RPMI8226 (cell line): ENCODE measurements at regions not wholly inside any gene's neighbourhood (a gene's known extent, or its start where the extent isn't known, plus 50 kb on each side); places are given as distances from the start of the nearest gene placed in this dataset.
A peak's percentile ranks its signal among the peaks of the same experiment; 100 is the strongest.

Experiments
- DNase-seq: peaks from one replicate; pipeline ENCODE4 v3.0.0-alpha.2; 2015

DNA sequence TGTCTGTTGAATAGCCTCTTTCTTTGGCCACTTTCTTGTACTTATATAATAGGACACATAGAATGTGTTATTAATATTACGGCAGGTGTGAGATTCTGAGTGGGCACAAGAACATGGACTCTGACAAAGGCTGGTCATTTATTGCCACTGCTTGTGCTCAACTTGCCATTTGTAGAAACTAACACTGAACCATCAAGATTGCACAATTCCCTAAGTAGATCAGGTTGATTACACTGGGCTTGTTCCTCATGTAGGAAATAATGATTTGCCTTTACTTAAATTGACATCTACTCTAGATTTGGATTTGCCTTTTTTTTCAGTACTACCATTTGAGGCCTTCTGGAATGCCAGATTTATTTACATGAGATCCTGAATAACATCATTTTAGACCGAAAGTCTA lies 342.7 kb upstream of the CWC22 start:
- no peak for DNase-seq

- no peak for DNase-seq
Observed at GRCh38 chr2:180343528-180344345, 336.6 kb upstream of the CWC22 start.

DNA sequence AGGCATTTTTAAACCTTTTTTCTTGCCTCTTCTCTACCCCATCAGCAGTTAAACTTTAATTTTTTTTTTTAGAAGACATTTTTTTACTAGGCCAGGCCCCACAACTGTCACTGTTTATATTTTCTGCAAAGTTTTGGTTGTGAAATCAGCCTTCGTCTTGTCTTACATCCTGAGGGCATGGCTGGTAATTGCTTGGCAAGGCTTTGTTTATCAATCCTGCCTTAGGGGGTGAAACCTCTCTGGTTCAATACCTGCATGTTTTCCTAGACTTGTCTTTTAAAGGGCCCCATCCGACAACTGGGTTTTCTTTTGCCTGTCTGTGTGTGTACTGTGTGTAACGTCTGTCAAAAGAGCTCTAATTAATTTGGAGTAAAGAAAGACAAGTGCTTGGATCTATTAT lies 330.0 kb upstream of the CWC22 start:
- DNase-seq = no peak

DNA sequence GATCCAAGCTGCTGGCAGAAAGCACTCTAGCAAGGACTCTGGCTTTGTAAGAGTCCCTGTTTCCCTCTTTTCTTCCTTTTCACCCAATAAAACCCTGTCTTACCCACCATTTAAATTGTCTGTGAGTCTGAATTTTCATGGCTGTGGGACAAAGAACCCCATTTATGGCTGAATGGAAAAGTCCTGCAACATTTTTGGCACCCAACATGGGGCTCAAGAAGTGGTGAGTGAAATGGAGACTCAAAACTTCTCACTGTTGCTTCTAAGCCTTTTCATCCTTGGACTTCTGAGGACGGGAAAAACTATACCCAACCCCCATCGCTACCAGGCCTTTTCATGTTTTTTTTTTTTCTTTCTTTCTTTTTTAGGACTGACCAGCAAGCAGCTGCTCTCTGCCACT lies 329.5 kb upstream of the CWC22 start:
- no peak for DNase-seq

DNA sequence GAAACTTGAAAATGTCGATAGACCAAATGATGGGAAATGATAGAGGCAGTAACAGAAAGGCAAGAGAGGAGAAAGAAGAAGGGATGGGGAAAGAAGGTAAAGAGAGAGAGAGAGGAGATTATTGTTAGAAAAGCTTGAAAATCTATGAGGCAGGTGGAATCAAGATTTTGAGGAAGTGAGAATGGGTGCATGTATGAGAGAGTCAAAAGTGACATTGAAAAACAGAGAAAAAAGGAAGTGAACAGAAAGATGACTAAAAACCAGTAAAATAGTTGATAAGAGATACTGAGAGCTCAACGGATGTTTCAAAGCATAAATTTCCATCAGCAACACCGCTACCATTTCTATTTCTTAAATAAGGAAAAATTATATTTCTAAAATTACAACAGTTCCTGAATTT lies 327.4 kb upstream of the CWC22 start:
- DNase-seq = peak; percentile 13

DNA sequence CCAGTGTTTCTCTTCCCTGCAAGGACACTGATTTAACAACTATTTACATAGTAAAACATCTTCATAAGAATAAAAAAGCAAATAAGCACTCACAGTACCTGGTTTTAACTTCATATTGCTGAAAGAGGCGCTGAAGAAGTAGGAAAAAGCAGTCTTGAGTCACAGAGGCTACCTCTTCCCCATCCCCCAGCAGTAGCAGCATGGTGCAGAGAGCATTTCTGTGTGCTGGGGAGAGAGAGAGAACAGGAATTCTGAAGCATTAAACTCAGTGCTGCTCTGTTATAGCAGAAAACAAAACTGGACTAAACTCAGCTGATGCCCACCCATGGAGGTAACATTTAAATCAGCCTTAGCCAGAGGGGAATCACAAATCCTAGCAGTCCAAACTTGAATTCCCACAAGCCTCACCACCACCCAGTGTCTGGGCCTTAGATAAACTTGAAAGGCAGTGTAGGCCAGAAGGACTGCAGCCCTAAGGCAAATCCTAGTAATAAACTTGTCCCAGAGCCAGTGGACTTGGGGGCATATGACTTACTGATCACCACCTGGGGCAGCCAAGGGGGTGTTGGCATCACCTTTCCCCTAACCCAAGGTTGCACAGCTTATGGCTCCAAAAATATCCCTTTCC lies 321.8 kb upstream of the CWC22 start:
- no peak for DNase-seq

- DNase-seq = no peak
Observed at GRCh38 chr2:180327185-180327584, 320.1 kb upstream of the CWC22 start.

GRCh38 chr2:180325416-180326120 lies 318.5 kb upstream of the CWC22 start:
- DNase-seq = no peak

DNA sequence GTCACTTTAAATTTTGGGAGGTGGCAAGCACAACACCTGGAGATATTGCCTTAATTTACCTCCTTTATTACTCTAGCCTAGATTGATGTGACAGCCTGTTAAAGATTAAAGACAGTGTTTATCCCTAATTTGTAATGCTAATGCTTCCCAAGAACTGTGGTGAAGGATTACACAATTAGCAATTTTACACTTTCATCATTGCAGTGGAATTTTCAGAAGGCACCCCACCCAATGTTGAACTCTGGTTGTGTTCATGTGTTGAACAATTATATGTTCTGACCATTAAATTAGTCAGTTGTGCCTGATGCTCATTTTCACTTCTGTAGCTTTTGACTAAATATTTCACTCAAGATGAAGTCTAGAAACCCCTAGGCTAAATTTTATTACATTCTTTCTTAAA lies 317.1 kb upstream of the CWC22 start:
- DNase-seq = no peak

DNA sequence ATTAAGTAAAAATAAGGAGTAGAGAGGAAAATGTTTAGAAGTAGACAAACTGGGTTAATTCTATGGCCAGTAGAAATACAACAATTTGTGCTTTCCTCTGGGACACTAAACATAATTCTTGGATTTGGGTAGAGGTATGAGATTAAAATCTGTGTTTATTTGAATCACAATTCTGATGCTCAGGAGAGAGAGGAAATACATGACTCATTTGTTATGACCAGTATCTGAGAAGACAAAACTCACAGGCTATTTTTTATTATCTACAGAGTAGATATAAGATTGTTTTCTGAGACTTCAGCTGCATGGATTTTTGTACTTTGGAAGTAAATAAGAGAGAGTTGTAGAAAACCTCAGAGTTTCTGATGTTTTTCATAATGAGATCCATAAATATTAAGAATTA lies 315.7 kb upstream of the CWC22 start:
- no peak for DNase-seq

GRCh38 chr2:180319586-180320405 lies 312.7 kb upstream of the CWC22 start:
- DNase-seq = peak; percentile 15

DNA sequence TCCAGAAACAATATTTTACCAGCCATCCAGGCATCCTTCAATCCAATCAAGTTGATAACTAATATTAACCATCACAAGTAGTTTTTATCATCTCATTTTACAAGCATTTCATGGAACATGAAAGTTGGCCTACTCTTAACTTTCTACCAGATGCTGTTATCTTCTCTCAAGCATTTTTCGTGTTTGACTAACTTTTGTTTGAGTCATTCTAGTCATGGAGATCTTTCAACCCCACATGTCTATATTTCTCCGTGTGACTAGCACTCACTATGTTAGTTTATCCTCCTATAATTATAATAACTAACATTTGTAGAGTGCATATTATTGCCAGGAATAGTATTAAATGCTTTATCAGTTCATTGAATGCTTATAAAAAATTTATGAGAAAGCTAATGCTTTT lies 307.0 kb upstream of the CWC22 start:
- no peak for DNase-seq

DNA sequence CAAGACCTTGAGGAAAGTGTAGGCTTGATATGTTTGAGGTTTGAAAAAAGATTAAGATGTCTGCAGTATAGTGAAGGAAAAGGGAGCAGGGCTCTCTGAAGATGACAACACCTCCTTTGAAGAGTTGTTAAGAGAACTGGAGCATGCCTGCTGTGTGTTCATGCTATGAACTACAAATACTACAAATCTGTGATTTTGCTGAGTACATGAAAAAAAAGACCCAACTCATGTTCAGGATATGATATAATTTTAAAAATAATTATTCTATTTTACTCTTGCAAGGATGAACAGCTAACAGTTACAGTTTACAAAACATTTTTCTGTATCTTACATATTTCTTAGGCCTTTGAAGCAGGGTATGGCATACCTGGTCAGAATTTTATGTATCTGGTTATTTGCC lies 305.4 kb upstream of the CWC22 start:
- DNase-seq = no peak

DNA sequence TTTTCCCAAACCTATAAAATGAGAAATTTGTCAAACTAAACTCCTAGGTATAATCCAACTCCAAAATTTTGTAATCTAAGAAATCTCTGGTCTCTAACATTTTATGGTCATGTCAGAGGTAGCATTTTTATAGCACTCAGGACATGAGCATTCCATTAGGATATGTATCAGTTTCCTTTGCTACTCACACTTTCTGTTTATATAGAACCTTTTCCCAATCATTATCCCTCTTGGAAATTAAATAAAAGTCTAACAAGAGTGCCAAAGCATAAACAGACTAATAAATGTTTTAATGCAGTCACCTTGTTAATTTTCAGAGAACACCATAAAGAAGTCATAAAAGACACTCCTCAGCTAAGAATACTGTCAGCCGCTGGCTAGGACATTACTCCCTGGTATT lies 300.0 kb upstream of the CWC22 start:
- DNase-seq = no peak

GRCh38 chr2:180306346-180306745 lies 299.2 kb upstream of the CWC22 start:
- DNase-seq = no peak

DNA sequence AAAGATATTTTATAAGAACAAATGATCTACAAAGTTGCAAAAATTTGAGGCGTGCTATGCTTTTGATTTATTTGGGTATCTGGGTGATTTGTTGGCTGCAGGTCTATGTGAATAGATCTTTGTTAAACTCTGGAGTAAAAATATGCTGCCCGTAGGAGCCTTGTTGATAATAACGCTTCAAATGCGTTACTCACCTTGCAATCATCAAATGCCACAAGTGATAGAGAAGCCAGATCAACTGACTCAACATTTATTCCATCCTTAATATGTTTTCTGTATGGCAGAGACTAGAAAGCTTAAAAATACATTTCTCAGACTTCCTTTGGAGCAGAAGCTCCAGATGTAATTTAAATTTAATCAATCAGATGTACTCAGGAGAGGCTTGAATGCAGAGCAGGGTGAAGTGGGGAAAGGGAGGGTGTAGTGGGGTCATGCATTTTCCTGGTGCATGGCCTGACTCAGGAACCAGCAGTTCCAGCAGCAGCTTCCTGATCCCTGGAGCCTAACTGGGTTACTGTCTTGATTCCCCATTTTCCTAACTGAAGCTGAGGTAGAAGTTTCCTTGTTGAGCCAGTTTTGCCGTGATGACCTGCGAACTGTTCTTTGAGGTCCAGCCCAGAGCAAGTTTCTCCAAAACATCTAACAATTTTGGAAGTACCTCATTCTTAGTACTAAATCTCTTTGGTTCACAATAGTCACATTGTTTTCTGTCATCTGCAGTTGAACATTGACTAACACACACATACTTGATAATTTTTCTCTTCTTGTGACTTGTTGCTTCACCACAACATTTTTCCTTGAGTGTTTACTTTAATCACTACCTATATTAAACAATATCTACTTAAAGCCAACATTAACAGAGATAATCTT lies 284.7 kb upstream of the CWC22 start:
- no peak for DNase-seq

DNA sequence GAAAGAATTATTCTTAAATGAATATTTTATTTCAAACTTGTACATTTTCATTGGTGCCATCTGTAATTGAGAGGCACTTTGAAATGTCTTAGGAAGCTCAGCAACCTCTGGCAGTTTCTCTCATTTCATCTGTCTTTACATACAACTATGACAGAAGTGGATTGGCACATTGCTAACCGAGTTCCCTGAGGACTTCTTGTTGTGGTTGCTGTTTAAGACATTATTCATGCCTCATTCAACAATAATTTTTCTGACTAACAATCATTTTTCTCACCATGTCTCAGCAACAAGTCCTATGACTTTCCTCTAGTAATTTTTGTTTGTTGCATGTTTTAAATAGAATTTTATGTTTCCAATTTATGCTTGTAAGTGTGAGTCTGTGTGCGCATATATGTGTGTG lies 284.0 kb upstream of the CWC22 start:
- DNase-seq = no peak

- no peak for DNase-seq
Observed at GRCh38 chr2:180289627-180290026, 282.5 kb upstream of the CWC22 start.

DNA sequence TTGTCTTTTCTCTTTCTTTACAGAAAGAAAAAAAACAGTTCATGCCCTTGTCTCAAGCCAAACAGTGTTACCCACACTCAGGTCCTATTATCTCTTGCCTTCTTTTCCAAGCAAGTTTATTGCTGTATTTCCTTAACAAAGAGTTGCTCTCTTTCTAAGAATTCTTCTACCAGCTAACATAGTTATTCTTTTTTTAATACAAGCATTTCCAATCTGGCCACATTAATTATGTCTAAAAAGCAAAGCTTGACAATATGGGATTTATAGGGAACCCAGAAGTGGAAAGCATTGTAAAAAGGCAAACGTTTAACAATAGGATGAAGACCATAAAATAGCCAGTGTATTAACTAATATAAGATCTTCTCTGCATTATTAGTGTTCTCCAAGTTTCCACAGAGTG lies 272.5 kb upstream of the CWC22 start:
- DNase-seq = no peak

GRCh38 chr2:180276733-180277132 lies 269.6 kb upstream of the CWC22 start:
- no peak for DNase-seq

GRCh38 chr2:180268006-180268405 lies 260.9 kb upstream of the CWC22 start:
- DNase-seq = no peak

DNA sequence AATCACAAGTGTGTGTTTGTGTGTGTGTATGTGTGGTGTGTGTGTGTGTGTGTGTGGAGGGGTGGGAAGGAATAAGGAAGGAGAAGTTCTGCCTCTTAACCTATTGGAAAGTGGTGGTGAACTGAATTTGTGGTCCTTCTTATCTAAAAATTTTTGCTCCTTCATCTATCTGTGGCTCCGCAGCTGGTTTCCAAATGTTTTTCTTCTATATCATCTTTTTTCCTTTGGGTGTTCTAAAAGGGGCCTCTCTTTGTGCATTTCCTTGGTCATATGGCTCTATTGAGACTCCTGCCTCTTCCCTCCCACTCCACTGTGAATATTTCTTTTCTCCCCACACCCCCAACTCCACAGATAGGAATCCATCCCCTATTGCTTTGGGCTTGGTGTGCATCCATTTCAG lies 254.9 kb upstream of the CWC22 start:
- DNase-seq = no peak
